Mucosa of descending colon (tissue), 3 donors: ENCODE measurements at regions not wholly inside any gene's neighbourhood (a gene's known extent, or its start where the extent isn't known, plus 50 kb on each side); places are given as distances from the start of the nearest gene placed in this dataset.

Experiments
- ATAC-seq: fragments of 200-7000 bp; cut with Tn5 transposase; one replicate; pipeline ENCODE4 v1.9.1; 2020; ENCODE audit warnings: mild to moderate bottlenecking, moderate library complexity
- DNase-seq, 3 donors: peaks; one replicate each; pipeline ENCODE4 v3.0.0-alpha.2; 2020
- H3K36me3 ChIP-seq: fragments of 200-600 bp; one replicate; pipeline ENCODE4 v1.8.0; 2021; ENCODE audit warnings: low read depth, mild to moderate bottlenecking
- H3K4me1 ChIP-seq: fragments of 200-600 bp; one replicate; pipeline ENCODE4 v1.8.0; 2021; ENCODE audit warnings: low read depth, mild to moderate bottlenecking
- H3K4me3 ChIP-seq: fragments of 200-600 bp; one replicate; pipeline ENCODE4 v1.8.0; 2021; ENCODE audit warnings: mild to moderate bottlenecking
- H3K9me3 ChIP-seq: fragments of 200-600 bp; one replicate; pipeline ENCODE4 v1.8.0; 2021; ENCODE audit warnings: mild to moderate bottlenecking
- intact Hi-C, 2 donors: fragments of 100-400 bp; cut with DNase I in 1 of 2; cut with micrococcal nuclease in 1 of 2; formaldehyde crosslinking; loops; one replicate each; pipeline versions ENCODE4 v1.11.0 to v1.11.1; 2022; cut with DNase I, micrococcal nuclease
- TF ChIP-seq, protein P1 (sequence below): fragments of 200-600 bp; IDR thresholded peaks from one replicate; pipeline ENCODE4 v1.8.0; 2022; ENCODE audit warnings: antibody characterized with exemption, mild to moderate bottlenecking
- donor health status: DM: no; HTN: no; CAD: no; lungs with moderate emphysema.
- donor health status: DM: no; HTN: no; CAD: no.
- donor health status: DM: no; HTN: yes; CAD: no.

DNA sequence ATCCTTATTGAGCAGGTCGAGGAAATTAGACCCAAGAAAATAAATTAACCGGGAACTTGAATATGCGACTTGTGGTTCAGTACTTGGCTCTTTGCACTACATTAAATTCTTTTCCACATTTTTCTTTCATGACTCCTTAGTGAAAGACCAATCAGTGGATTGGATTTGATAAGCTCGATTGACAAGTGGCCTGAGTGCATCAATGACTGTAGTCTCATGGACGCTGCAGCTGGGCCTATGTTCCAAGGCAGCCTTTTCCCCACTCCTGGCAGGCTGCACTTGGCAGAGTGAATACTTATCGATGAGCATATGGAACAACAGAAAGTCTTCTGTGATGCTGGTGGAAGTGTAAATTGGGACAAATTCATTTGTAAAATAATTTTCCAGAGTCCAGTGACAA, 210.8 kb upstream of the EXOC2 start:
- DNase-seq (no peak), ATAC-seq (no peak)
- H3K4me1 ChIP-seq, result peaks cover 4% of the 10 kb centered on the region
- no peaks in the 10 kb centered on the region for H3K36me3 ChIP-seq
- no peaks in the 10 kb centered on the region for H3K9me3 ChIP-seq
- intact Hi-C loops, result no loop called here
- TF ChIP-seq, protein P1, sequence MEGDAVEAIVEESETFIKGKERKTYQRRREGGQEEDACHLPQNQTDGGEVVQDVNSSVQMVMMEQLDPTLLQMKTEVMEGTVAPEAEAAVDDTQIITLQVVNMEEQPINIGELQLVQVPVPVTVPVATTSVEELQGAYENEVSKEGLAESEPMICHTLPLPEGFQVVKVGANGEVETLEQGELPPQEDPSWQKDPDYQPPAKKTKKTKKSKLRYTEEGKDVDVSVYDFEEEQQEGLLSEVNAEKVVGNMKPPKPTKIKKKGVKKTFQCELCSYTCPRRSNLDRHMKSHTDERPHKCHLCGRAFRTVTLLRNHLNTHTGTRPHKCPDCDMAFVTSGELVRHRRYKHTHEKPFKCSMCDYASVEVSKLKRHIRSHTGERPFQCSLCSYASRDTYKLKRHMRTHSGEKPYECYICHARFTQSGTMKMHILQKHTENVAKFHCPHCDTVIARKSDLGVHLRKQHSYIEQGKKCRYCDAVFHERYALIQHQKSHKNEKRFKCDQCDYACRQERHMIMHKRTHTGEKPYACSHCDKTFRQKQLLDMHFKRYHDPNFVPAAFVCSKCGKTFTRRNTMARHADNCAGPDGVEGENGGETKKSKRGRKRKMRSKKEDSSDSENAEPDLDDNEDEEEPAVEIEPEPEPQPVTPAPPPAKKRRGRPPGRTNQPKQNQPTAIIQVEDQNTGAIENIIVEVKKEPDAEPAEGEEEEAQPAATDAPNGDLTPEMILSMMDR, result no peak
- H3K4me3 ChIP-seq, result no peak overlapping the region

DNA sequence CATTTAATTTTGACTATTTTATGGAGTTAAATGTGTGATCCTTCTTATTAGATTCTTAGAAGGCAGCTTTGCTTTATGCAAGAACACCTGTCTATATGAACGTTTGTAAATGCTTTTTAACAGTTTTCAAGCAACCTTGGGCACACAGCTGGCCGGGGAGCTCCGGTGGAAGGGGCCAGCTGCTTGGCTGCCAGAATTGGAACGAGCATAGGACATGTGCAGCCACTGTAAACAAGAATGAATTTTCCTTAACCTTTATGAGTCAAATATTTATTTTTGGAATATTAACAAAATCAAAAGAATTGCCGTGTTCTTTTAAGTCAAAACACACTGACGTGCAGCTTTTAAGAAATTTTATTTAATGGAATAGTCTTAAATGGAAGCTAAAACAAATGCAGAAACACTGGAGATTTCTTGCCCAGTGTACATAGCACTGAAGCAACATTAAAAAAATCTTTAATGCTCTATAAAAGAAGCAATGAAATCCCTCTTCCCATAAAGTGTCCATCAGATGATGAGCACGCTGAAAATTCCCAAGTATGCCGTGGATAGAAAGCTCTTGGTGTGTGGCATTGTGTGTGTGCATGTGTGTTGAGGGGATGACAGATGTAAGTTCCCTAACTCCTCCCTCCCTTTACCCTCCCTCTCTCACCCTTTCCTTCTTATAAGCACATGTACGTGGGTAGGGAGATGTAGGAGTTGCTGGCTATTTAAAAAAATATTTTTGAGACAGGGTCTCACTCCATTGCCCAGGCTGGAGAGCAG, 208.9 kb upstream of the EXOC2 start:
- TF ChIP-seq, protein P1, result no peak
- Histone ChIP-seq H3K4me1 (peaks cover 4% of the 10 kb centered on the region), H3K9me3 (no peaks in the 10 kb centered on the region), H3K4me3 (no peak overlapping the region), H3K36me3 (no peaks in the 10 kb centered on the region)
- ATAC-seq (no peak), DNase-seq (no peak)
- intact Hi-C loops, result no loop called here

DNA sequence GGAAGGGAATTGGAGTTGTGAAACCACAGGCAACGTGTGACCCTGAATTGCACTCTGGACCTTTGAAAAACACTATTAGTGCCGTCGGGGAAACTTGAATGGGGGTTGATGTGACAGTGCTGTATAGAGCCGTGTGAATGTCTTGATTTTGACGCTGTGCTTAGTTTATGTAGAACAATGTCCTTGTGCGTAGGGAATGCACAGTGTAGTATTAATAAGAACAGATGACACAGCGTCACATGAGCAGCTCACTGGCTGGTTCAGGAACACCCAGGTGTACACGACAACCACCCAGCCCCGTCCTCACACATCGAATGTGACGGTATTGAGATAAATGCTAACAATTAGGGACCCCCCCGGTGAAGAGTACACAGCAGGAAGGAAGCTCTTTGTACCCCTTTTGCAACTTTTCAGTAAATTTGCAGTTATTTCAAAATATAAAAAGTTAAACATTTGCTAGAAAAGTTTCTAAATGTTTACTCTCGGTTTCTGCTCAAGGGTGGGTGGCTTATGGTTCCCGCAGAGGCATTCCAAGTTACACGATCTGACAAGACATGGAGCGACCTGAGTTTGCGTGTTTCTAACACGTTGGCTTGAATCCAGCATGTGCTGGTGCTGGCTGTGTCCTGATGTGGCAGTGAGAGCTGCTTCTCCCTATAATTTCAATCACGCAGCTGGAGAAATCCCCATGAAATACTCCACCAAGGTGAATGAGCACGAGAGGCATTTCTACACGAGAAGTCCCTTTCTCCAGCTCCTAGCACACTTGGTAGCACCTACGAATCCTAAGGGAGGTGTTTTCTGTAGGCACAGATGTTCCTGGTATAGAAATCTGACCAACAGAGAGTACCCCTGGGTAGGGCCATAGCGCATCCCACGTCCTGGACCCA, 208.0 kb upstream of the EXOC2 start:
- Histone ChIP-seq H3K4me3 (no peak overlapping the region), H3K9me3 (no peaks in the 10 kb centered on the region), H3K4me1 (peaks cover 4% of the 10 kb centered on the region), H3K36me3 (no peaks in the 10 kb centered on the region)
- intact Hi-C loops, result no loop called here
- TF ChIP-seq, protein P1, result no peak
- ATAC-seq (no peak), DNase-seq (no peak)

DNA sequence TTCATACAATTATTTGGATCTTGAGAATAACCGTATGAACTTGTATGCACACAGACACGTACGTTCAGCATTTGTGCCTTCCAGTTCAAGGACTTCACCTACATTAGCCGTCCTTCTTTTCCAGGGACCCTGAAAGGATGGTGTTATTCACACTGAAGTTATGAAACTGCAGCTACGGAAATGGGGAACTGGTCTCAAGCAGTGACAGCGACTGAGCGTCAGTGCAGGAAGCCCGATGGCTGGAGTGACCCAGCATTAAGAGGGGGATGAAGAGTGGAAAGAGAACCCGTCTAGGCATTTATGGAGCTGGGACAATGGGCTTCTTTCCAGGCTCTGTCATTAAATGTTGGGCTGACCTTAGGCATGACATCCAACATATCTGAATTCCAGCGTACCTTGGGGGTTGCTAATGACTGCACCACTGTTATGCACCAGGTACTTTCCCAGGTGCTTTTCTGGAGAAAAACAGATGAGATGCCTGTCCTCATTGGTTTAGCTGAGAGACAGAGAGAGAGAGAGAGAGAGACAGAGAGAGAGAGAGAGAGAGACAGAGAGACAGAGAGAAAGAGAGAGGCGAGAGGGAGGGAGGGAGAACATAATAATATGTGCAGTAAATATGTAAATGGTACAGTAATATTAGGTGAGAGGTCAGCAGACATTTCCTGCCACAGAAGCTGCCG, 204.7 kb upstream of the EXOC2 start:
- H3K4me1 ChIP-seq, result peaks cover 4% of the 10 kb centered on the region
- H3K4me3 ChIP-seq, result no peak overlapping the region
- intact Hi-C loops, result no loop called here
- TF ChIP-seq, protein P1, result no peak
- no peaks in the 10 kb centered on the region for H3K36me3 ChIP-seq
- DNase-seq (no peak), ATAC-seq (no peak)
- no peaks in the 10 kb centered on the region for H3K9me3 ChIP-seq

DNA sequence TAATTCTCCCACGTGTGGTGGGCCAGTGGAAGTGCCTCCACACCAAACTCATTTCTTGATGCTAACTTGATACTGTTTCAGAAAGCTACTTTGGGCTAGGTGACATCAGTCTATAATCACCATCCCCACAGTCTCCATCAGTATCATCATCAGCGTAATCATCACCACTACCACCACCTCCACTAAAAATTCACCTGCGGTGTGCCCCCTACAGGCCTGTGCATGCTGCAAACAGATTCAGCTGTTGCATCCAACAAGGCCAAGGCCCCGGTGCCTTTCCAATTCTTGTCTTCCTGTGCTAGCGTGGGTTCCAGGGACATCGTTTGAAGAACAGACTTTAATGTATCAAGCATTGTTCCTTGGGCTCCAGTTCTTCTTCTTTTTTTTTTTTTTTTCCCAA, 201.3 kb upstream of the EXOC2 start:
- TF ChIP-seq, protein P1, result no peak
- ATAC-seq (no peak), DNase-seq (no peak)
- H3K4me3 ChIP-seq, result no peak overlapping the region
- H3K9me3 ChIP-seq, result no peaks in the 10 kb centered on the region
- H3K36me3 ChIP-seq, result no peaks in the 10 kb centered on the region
- H3K4me1 ChIP-seq, result no peaks in the 10 kb centered on the region
- intact Hi-C loops, result no loop called here
